Heart right ventricle (tissue), 16 donors: ENCODE measurements at regions not wholly inside any gene's neighbourhood (a gene's known extent, or its start where the extent isn't known, plus 50 kb on each side); places are given as distances from the start of the nearest gene placed in this dataset.

ENCODE experiments used
- ATAC-seq, 8 donors: fragments of 200-7000 bp; cut with Tn5 transposase; one replicate each; pipeline ENCODE4 v1.9.1; 2020; ENCODE audit warnings: mild to moderate bottlenecking in 8 of 8, moderate library complexity in 8 of 8, moderate number of reproducible peaks in 1 of 8
- DNase-seq, 2 donors: peaks; one replicate each; pipeline ENCODE4 v3.0.0-alpha.2; 2020
- H3K27ac ChIP-seq, 10 donors: fragments of 200-600 bp; sonication (generic) in 2 of 10; one replicate each; pipeline versions ENCODE4 v1.5.0 to v1.8.0; 2020 to 2022; ENCODE audit warnings: mild to moderate bottlenecking in 3 of 10
- H3K27me3 ChIP-seq, 7 donors: fragments of 200-600 bp; one replicate each; pipeline ENCODE4 v1.8.0; 2021 to 2022; ENCODE audit warnings: mild to moderate bottlenecking in 2 of 7
- H3K36me3 ChIP-seq, 9 donors: fragments of 200-600 bp; sonication (generic) in 1 of 9; one replicate each; pipeline versions ENCODE4 v1.5.0 to v1.8.0; 2020 to 2022; ENCODE audit warnings: mild to moderate bottlenecking in 2 of 9
- H3K4me1 ChIP-seq, 9 donors: fragments of 200-600 bp; sonication (generic) in 1 of 9; one replicate each; pipeline versions ENCODE4 v1.5.0 to v1.8.0; 2020 to 2022; ENCODE audit warnings: mild to moderate bottlenecking in 4 of 9
- H3K4me3 ChIP-seq, 10 donors: fragments of 200-600 bp; sonication (generic) in 2 of 10; one replicate each; pipeline versions ENCODE4 v1.5.0 to v1.8.0; 2020 to 2022; ENCODE audit warnings: mild to moderate bottlenecking in 7 of 10, moderate library complexity in 2 of 10
- H3K9me3 ChIP-seq, 11 donors: fragments of 200-600 bp in 10 of 11; sonication (generic) in 2 of 11; one replicate each; pipeline versions ENCODE4 v1.5.0 to v1.8.0; 2013 to 2022; ENCODE audit warnings: mild to moderate bottlenecking in 2 of 11, control low read depth in 1 of 11, moderate library complexity in 1 of 11
- CTCF ChIP-seq, 9 donors: fragments of 200-600 bp; sonication (generic) in 2 of 9; IDR thresholded peaks; one replicate each; pipeline versions ENCODE4 v1.5.0 to v1.8.0; 2021 to 2022; ENCODE audit warnings: antibody characterized with exemption in 9 of 9, mild to moderate bottlenecking in 5 of 9, moderate library complexity in 1 of 9
- WGBS, 2 donors: extraction: QIAGEN DNeasy Blood & Tissue Kit; methylation state at CpG; one replicate each; pipeline ENCODE4 v1.1.7; 2013; ENCODE audit warnings: inconsistent platforms in 1 of 2; 5-methylcytosine and 5-hydroxymethylcytosine counted together
- intact Hi-C, 10 donors: fragments of 100-400 bp; cut with DNase I; formaldehyde crosslinking; loops; one replicate each; pipeline versions ENCODE4 v1.11.1 to v1.14.2; 2022
- donor health status: Arrhythmogenic right ventricular cardiomyopathy.
- donor health status: ischemic (EF 13 %, LVEDD 7.1; RV severe dilation, severe dysfunction).
- donor health status: healthy with polysubstance abuse.
- donor health status: DM: no; HTN: yes; CAD: no.
- donor health status: DM: no; HTN: no; CAD: no.
- donor health status: ischemic (EF 25% LVEDD 6.9; RV normal size, moderate dysfunction).
- donor health status: ischemic (EF 25% LVEDD 5.7; RV mildly dilated, moderate dysfunction).
- donor health status: healthy.
- donor health status: DM: yes; HTN: yes; CAD: no.
- donor health status: Ischemic cardiomyopathy.
- donor health status: ischemic (EF 35%, LVEDD 5.7; RV mildly dilated, moderate dysfunction).
- donor health status: nonischemic (EF 11% LVEDD 7.7; RV severe dilation, severe dysfunction).
- donor health status: DM: yes; HTN: yes; CAD: no.
- donor health status: PGD.
- donor health status: ischemic (EF 29% LVEDD 5.4; RV normal size, mild dysfunction).
- donor health status: nonischemic (EF 23%, LVEDD 6.1; RV moderate dilation, normal function).

DNA sequence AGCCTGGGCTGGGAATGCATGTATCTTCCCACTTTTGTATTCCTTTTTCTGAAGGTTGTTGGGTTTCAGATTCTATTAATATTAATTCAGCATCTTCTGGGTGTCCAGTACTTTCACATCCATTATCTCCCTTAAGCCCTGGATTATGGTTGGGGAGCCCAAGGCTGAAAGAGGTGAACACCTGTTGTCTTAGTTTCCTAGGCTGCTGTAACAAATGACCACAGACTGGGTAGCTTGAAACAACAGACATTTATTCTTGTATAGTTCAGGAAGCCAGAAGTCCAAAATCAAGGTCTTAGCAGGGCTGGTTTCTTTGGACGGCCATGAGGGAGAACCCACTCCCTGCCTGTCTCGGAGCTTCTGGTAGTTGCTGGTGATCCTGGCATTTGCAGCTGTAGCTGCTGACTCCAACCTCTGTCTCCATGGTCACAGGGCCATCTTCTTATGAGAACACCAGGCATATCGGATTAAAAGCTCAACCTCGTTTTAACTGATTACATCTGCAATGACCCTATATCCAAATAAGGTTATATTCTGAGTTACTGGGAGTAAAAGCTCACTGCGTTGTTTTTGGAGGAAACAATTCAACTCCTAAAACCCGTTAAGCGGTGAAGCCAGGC, 68.2 kb upstream of the CLMN start:
- TF ChIP-seq CTCF (IDR thresholded peaks at IDR 0.05) = no peak
- peaks cover 0 to 4% (median 0%) of the 10 kb centered on the region in 7 donors for H3K27me3 ChIP-seq
- H3K36me3 ChIP-seq = no peaks in the 10 kb centered on the region
- H3K4me3 ChIP-seq = no peak overlapping the region
- 78 to 83% methylated on average over 7 of the region's 7 CpGs for WGBS, 2 donors
- DNase-seq (no peak), ATAC-seq (no peak)
- peaks cover 0 to 9% (median 5%) of the 10 kb centered on the region in 11 donors for H3K9me3 ChIP-seq
- peak overlapping the region in 5 of 10 donors; percentile 76 to 92 (median 85) for H3K27ac ChIP-seq
- intact Hi-C loops = loop anchor here in 1 of 10 donors (2.0 kb wide), 1 partner anchor 67 kb away; no protein-coding TSS in a partner anchor
- peaks cover 10 to 34% (median 15%) of the 10 kb centered on the region in 9 donors for H3K4me1 ChIP-seq

DNA sequence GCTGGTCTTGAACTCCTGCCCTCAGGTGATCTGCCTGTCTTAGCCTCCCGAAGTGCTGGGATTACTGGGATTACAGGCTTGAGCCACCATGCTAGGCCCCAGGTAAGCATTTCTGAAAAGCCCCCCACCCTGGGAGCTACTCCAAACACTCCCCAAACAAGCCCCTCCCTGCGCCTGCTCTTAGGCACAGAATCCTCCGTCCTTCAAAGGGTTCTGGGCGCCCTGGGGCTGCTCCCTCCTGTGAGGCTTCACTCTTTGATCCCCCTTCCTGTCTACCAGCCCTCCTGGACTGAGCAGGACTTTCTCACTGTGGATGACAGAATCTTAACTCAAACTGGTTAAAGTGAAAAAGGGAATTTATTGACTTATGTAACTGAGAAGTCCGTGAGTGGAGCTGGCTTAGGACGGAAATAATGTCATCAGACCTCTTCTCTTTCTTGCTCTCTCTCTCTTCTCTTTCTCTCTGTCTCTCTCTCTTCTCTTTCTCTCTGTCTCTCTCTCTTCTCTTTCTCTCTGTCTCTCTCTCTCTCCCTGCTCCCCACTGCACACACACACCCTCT, 66.9 kb upstream of the CLMN start:
- H3K36me3 ChIP-seq = no peaks in the 10 kb centered on the region
- H3K4me3 ChIP-seq = no peak overlapping the region
- H3K27ac ChIP-seq = peak overlapping the region in 1 of 10 donors; percentile 11
- H3K4me1 ChIP-seq = peaks cover 10 to 34% (median 15%) of the 10 kb centered on the region in 9 donors
- peaks cover 0 to 4% (median 0%) of the 10 kb centered on the region in 7 donors for H3K27me3 ChIP-seq
- ATAC-seq (no peak), DNase-seq (no peak)
- WGBS, 2 donors = 62 to 70% methylated on average over 6 of the region's 6 CpGs
- intact Hi-C loops = no loop called here
- peaks cover 0 to 11% (median 5%) of the 10 kb centered on the region in 11 donors for H3K9me3 ChIP-seq
- no peak for TF ChIP-seq CTCF (IDR thresholded peaks at IDR 0.05)

GRCh38 chr14:95385701-95386100, 66.0 kb upstream of the CLMN start:
- Histone ChIP-seq H3K4me3 (no peak overlapping the region), H3K36me3 (no peaks in the 10 kb centered on the region), H3K27me3 (peaks cover 0 to 4% (median 0%) of the 10 kb centered on the region in 7 donors), H3K27ac (no peak overlapping the region), H3K9me3 (peaks cover 0 to 17% (median 2%) of the 10 kb centered on the region in 11 donors), H3K4me1 (peaks cover 10 to 34% (median 15%) of the 10 kb centered on the region in 9 donors)
- intact Hi-C loops = no loop called here
- no peak for TF ChIP-seq CTCF (IDR thresholded peaks at IDR 0.05)
- ATAC-seq (no peak), DNase-seq (no peak)
- WGBS, 2 donors = 86 to 94% methylated on average over 6 of the region's 6 CpGs

DNA sequence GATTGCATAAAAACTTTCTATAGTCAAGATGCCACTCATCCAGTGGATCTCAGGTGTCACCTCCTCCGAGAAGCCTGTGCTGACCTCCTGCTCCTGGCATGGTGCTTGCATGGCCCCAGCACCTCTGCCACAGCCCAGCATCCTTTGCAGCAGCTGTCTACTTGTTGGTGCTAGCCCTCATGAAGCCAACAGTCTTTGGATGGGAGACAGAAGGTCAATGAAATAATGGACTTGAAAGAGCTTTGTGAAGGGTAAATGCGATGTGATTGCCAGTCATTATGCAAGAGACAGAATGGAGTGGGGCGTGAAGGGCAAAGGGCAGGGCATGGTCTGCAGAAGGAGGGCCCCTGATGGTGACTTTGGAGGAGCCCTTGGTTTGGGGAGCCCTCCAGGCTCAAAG, 63.0 kb upstream of the CLMN start:
- ATAC-seq (no peak), DNase-seq (no peak)
- TF ChIP-seq CTCF (IDR thresholded peaks at IDR 0.05) = no peak
- H3K9me3 ChIP-seq = peaks cover 0 to 40% (median 23%) of the 10 kb centered on the region in 11 donors
- no peak overlapping the region for H3K4me3 ChIP-seq
- no peak overlapping the region for H3K27ac ChIP-seq
- peaks cover 0 to 10% (median 0%) of the 10 kb centered on the region in 9 donors for H3K4me1 ChIP-seq
- WGBS, 2 donors = 92% methylated on average over 3 of the region's 3 CpGs
- H3K36me3 ChIP-seq = no peaks in the 10 kb centered on the region
- peaks cover 0 to 4% (median 0%) of the 10 kb centered on the region in 7 donors for H3K27me3 ChIP-seq
- intact Hi-C loops = no loop called here
